CD4-positive, alpha-beta T cell treated with Interleukin-12 subunit alpha and Interleukin-12 subunit beta, for 1 hour (primary cell): ENCODE measurements at regions not wholly inside any gene's neighbourhood (a gene's known extent, or its start where the extent isn't known, plus 50 kb on each side); places are given as distances from the start of the nearest gene placed in this dataset.

Experiments used
- DNase-seq: peaks from one replicate; pipeline ENCODE4 v3.0.0-alpha.2; 2020

DNA sequence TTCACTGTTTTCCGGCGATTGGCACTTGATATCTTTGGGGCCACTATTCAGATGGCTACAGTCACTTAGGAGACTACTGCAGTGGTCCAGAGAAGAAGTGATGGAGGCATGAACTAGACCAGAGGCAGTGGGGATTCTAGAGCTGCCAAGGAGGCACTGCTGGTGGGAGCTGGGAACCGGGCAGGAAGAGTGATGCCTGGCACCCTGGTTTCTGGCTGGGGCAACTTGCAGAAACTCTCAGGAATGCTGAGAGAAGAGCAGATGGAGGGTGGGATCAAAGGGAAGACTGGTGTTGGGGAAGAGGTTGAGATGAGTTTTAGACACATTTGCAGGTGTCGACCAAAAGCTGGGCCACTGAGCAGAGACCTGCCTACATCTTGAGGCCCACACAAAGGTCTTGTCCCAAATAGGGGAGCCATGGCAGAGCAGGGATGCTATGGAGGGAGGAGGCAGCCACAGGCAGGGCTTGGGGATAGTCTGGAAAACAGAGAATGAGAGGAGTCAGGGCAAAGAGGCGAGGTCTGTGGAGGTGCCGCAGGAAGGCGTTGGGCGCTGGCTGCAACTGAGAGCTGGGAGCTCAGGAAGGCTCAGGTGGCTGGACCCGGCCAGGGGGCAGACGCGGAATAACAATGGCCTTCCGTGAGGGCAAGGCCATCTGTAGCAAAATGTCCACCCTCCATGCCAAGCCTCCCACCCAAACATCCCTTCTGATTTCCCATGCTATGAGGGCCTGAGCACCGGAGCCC, 118.9 kb downstream of the TOMM20 start:
- DNase-seq: no peak

GRCh38 chr1:235009074-235009473, 119.6 kb downstream of the TOMM20 start:
- no peak for DNase-seq

GRCh38 chr1:235008239-235008638, 120.4 kb downstream of the TOMM20 start:
- no peak for DNase-seq

DNA sequence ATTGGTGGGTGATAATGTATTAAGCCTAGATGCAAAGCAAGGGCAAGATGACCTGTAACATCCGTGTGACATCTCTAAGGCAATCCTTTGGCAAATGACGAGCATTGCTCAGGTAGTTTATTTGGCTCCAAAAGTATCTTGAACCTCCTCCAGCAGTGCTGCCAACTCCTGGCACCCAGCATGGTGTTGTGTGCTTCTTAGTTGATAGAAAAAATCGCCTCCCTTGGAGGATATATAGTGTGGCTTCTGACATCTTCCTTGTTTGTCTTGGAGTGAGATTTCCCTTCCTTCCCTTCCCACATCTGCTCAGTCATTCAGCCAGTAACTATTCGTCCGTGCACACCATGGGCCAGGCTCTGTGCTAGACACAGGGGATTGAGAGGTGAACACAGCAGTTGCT, 121.8 kb downstream of the TOMM20 start:
- DNase-seq: no peak

DNA sequence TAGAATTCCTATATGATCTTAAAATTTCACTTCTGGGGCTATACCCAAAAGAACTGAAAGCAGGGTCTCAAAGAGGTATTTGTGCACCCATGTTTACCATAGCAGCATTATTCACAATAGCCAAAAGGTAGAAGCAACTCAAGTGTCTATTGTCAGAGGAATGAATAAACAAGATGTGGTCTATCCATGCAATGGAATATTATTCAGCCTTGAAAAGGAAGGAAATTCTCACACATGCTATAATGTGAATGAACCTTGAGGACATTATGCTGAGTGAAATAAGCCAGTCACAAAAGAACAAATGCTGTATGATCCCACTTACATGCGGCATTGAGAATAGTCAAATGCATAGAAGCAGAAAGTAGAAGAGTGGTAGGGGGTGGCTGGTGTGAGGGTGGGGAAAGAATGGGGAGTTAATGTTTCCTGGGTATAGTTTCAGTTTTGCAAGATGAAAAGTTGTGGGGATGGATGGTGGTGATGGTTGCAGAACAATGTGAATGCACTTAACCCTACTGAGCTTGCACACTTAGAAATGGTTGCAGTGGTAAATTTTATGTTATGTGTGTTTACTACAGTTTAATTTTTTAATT, 122.4 kb downstream of the TOMM20 start:
- DNase-seq: no peak

- DNase-seq: no peak
Observed at GRCh38 chr1:235004840-235005391, 123.7 kb downstream of the TOMM20 start.

- DNase-seq: no peak
Observed at GRCh38 chr1:235004276-235004675, 124.4 kb downstream of the TOMM20 start.

- no peak for DNase-seq
Observed at GRCh38 chr1:235002706-235003300, 125.8 kb downstream of the TOMM20 start.

- no peak for DNase-seq
Observed at GRCh38 chr1:234999513-234999940, 129.1 kb downstream of the TOMM20 start.

- no peak for DNase-seq
Observed at GRCh38 chr1:234997896-234998741, 130.5 kb downstream of the TOMM20 start.

DNA sequence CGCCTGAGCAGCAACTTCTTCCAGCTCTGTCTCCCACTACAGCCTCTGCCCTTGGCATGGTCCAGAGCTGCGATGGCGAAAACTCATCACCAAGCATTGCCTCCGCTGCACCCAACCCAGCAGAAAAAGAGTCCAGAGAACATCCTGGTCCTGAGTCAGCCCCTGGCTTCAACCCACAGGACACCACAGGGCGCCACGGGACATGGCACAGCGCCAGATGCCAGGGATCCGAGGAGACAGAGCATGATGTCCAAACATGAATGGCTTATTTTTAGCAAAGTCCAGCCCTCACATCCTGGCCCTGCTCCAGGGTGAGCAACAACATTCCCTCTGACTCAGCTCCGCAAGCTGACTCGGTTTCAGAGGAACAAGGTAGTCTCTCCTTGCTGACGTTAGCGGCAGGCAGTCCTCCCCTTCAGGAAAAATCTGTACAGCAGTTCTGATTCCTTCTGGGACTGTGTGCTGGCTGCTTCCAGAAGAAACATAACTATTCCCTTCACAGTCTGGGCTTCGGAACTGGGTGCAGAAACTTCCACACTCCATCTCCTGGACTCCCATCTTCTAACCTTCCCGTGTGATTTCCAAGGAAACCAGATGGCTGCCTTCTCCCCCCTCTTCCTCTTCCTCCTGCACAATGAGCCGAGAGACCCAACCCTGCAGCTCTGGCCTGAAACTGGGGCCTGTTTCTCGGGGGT, 131.3 kb downstream of the TOMM20 start:
- no peak for DNase-seq

- no peak for DNase-seq
Observed at GRCh38 chr1:234996245-234996757, 132.3 kb downstream of the TOMM20 start.

GRCh38 chr1:234994436-234995295, 134.0 kb downstream of the TOMM20 start:
- DNase-seq: no peak

DNA sequence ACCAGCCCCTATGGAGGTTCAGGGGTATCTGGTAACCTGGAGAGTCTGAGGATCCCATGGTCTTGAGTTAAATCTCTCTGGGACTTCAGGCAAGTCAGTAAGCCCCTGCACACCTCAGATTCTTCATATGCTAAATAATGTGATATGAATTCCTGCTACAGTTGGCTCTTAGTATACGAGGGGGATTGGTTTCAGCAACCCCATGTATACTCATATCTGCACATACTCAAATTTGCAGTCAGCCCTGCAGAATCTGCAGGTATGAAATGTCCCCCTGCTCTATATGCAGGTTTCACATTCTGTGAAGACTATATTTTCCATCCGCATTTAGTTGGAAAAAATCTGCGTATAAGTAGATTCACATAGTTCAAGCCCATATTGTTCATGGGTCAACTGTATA, 136.6 kb downstream of the TOMM20 start:
- no peak for DNase-seq

DNA sequence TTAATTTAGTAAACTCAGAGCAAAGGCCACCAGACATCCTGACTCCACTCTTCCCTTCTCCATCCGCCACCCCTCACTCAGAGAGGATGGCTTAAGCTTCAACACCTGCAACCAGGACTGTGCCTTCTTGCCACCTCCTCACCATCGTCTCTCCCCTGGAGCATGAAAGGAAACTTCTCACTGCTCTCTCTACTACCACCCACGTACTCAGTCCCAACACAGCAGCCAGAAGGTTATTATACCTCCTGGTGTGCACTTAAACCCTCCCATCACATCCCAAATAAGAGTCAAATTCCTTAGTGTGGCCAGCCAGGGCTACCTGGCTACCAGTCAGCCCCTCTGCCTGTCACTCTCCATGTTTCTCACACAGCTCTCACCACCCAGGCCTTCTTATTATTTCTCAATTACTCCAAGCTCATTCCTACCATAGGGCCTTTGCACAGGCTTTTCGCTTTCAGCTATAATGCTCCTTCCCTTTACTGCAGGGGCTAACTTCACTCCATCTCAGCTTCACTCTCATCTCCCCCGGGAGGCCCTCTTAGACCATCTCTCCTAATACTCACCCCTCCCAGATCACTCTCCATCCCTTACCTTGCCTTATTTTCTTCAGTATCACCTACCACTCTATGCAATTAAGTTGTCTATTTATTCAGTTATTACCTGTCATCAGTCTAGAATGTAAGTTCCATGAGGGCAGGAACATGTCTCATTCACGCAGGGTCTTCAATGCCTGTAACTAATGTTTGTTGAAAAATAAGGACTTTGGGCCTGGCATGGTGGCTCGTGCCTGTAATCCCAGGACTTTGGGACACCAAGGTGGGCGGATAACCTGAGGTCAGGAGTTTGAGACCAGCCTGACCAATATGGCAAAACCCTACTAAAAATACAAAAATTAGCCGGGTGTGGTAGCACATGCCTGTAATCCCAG, 137.5 kb downstream of the TOMM20 start:
- DNase-seq: no peak

DNA sequence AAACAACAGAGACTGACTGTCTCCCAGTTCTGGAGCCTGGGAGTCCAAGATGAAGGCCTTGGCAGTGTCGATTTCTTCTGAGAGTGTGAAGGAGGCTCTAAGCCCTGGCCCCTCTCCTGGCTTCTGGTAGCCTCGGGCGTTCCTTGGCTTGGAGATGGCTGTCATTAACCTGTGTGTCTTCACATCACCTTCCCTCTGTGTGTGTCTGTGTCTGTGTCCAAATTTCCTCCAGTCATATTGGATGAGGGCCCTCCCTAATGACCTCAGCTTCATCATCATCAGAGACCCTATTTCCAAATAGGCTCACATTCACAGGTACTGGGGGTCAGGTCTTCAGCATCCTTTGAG, 138.3 kb downstream of the TOMM20 start:
- no peak for DNase-seq

- DNase-seq: no peak
Observed at GRCh38 chr1:234989479-234990327, 138.9 kb downstream of the TOMM20 start.

DNA sequence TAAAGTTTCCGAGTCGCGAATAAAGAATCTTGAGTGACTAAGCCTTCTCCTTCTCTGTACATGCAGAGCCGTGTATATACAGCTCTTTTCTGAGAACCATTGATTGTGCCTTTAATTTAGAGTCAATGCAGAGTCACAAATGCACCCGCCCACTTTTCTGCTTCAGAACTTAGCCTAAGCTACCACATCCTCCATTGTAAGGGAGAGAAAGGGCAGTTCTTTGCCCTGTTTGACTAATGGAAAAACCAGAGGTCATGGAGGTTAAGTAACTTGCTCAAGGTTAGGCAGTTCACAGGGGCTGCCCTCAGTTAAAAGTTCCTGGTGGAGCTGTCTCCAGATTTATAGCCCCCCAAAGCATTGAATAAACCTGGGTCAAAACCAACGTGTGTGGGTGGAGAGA, 139.6 kb downstream of the TOMM20 start:
- no peak for DNase-seq

- DNase-seq: no peak
Observed at GRCh38 chr1:234988536-234988935, 140.1 kb downstream of the TOMM20 start.
